Mesenchymal stem cell (in vitro differentiated cells and primary cell): ENCODE measurements at regions not wholly inside any gene's neighbourhood (a gene's known extent, or its start where the extent isn't known, plus 50 kb on each side); places are given as distances from the start of the nearest gene placed in this dataset.

Experiments used
- DNase-seq: peaks from one replicate; pipeline ENCODE4 v3.0.0-alpha.2; 2013
- H2AFZ ChIP-seq: one replicate; pipeline ENCODE4 v1.6.1; 2013; ENCODE audit warnings: low read depth, mild to moderate bottlenecking, control low read depth, inconsistent platforms, low read length, moderate library complexity
- H2AK5ac ChIP-seq: 2 replicates; pipeline ENCODE4 v1.6.1; 2013; ENCODE audit warnings: low read length, moderate library complexity, mild to moderate bottlenecking, inconsistent platforms; ENCODE audit not compliant: severe bottlenecking
- H2BK120ac ChIP-seq: one replicate; pipeline ENCODE4 v1.6.1; 2013; ENCODE audit warnings: low read depth, mild to moderate bottlenecking, inconsistent platforms, low read length, moderate library complexity
- H2BK12ac ChIP-seq, 2 experiments: one replicate each; pipeline ENCODE4 v1.6.1; 2013; ENCODE audit warnings: inconsistent platforms in 2 of 2, low read length in 2 of 2, mild to moderate bottlenecking in 2 of 2, moderate library complexity in 2 of 2, control low read depth in 1 of 2
- H2BK15ac ChIP-seq: one replicate; pipeline ENCODE4 v1.6.1; 2013; ENCODE audit warnings: mild to moderate bottlenecking, low read depth, inconsistent platforms; ENCODE audit not compliant: poor library complexity, severe bottlenecking
- H2BK5ac ChIP-seq: 2 replicates; pipeline ENCODE4 v1.6.1; 2013; ENCODE audit warnings: low read depth, mild to moderate bottlenecking, low read length, control low read depth, inconsistent platforms; ENCODE audit not compliant: poor library complexity, severe bottlenecking
- H3K14ac ChIP-seq, 2 experiments: one replicate each; pipeline ENCODE4 v1.6.1; 2013; ENCODE audit warnings: inconsistent platforms in 2 of 2, low read length in 2 of 2, control low read depth in 1 of 2, mild to moderate bottlenecking in 1 of 2, moderate library complexity in 1 of 2
- H3K18ac ChIP-seq, 2 experiments: one replicate each; pipeline ENCODE4 v1.6.1; 2013; ENCODE audit warnings: inconsistent platforms in 2 of 2, low read length in 2 of 2, control low read depth in 1 of 2, low read depth in 1 of 2, mild to moderate bottlenecking in 1 of 2
- H3K23ac ChIP-seq, 2 experiments: one replicate each; pipeline ENCODE4 v1.6.1; 2013; ENCODE audit warnings: inconsistent platforms in 2 of 2, low read length in 2 of 2, mild to moderate bottlenecking in 2 of 2, moderate library complexity in 2 of 2, control low read depth in 1 of 2
- H3K27ac ChIP-seq: 2 replicates; pipeline ENCODE4 v1.5.1; 2013; ENCODE audit warnings: mild to moderate bottlenecking, moderate library complexity, low read length, control low read depth, inconsistent platforms; ENCODE audit not compliant: poor library complexity, severe bottlenecking
- H3K27me3 ChIP-seq, 2 experiments: 2 replicates each; pipeline versions ENCODE4 v1.6.1 to v1.7.0; 2013; ENCODE audit warnings: low read length in 2 of 2, mild to moderate bottlenecking in 2 of 2, moderate library complexity in 2 of 2, control low read depth in 1 of 2, inconsistent platforms in 1 of 2; ENCODE audit not compliant: control insufficient read depth in 1 of 2, insufficient read depth in 1 of 2
- H3K36me3 ChIP-seq, 2 experiments: 2 replicates each; pipeline versions ENCODE4 v1.6.1 to v1.7.0; 2013; ENCODE audit warnings: low read length in 2 of 2, control low read depth in 1 of 2, inconsistent platforms in 1 of 2, low read depth in 1 of 2, mild to moderate bottlenecking in 1 of 2; ENCODE audit not compliant: insufficient read depth in 2 of 2, control insufficient read depth in 1 of 2
- H3K4ac ChIP-seq, 2 experiments: one replicate each; pipeline ENCODE4 v1.6.1; 2013; ENCODE audit warnings: inconsistent platforms in 2 of 2, low read length in 2 of 2, mild to moderate bottlenecking in 2 of 2, moderate library complexity in 2 of 2, control low read depth in 1 of 2, low read depth in 1 of 2
- H3K4me1 ChIP-seq: 2 replicates; pipeline ENCODE4 v1.6.1; 2013; ENCODE audit warnings: low read depth, low read length, control low read depth; ENCODE audit not compliant: control insufficient read depth, insufficient read depth
- H3K4me2 ChIP-seq: 2 replicates; pipeline ENCODE4 v1.6.1; 2013; ENCODE audit warnings: low read length, mild to moderate bottlenecking, inconsistent platforms; ENCODE audit not compliant: poor library complexity, severe bottlenecking
- H3K4me3 ChIP-seq, 2 experiments: 2 replicates each; pipeline versions ENCODE4 v1.5.1 to v1.7.0; 2013; ENCODE audit warnings: low read length in 2 of 2, mild to moderate bottlenecking in 2 of 2, control low read depth in 1 of 2, low read depth in 1 of 2; ENCODE audit not compliant: insufficient read depth in 1 of 2
- H3K79me1 ChIP-seq: replicated peaks from 2 replicates; pipeline ENCODE4 v1.6.1; 2013; ENCODE audit warnings: mild to moderate bottlenecking, control low read depth, low read length, inconsistent platforms; ENCODE audit not compliant: poor library complexity, severe bottlenecking
- H3K9ac ChIP-seq: 2 replicates; pipeline ENCODE4 v1.7.0; 2013; ENCODE audit warnings: mild to moderate bottlenecking, low read length, moderate library complexity
- H3K9me3 ChIP-seq: 2 replicates; pipeline ENCODE4 v1.7.0; 2013; ENCODE audit warnings: mild to moderate bottlenecking, low read length; ENCODE audit not compliant: control insufficient read depth
- H4K8ac ChIP-seq: one replicate; pipeline ENCODE4 v1.6.1; 2013; ENCODE audit warnings: inconsistent platforms, mild to moderate bottlenecking, low read length, moderate library complexity
- H4K91ac ChIP-seq: one replicate; pipeline ENCODE4 v1.6.1; 2013; ENCODE audit warnings: mild to moderate bottlenecking, low read length, inconsistent platforms
- WGBS: methylation state at CpG from one replicate; pipeline ENCODE4 v1.1.7; 2013; ENCODE audit warnings: mixed read lengths; 5-methylcytosine and 5-hydroxymethylcytosine counted together

GRCh38 chr18:76234676-76235060 is 260.4 kb downstream of the ZNF516 start:
- H2BK5ac ChIP-seq, result no peak overlapping the region
- no peak overlapping the region for H3K4me2 ChIP-seq
- no peak overlapping the region for H2BK120ac ChIP-seq
- no peak overlapping the region for H3K9ac ChIP-seq
- no peak overlapping the region for H3K14ac ChIP-seq
- H3K4me1 ChIP-seq, result peaks cover 2% of the 10 kb centered on the region
- no peak overlapping the region for H4K8ac ChIP-seq
- no peak overlapping the region for H2AFZ ChIP-seq
- peaks cover 18% of the 10 kb centered on the region for H3K9me3 ChIP-seq
- H3K23ac ChIP-seq, result no peak overlapping the region
- H2BK15ac ChIP-seq, result no peak overlapping the region
- no peak overlapping the region for H2AK5ac ChIP-seq
- H3K79me1 ChIP-seq, result no peaks in the 10 kb centered on the region
- peak overlapping the region in 1 of 2 experiments; percentile 68 for H3K4me3 ChIP-seq
- no peak overlapping the region for H2BK12ac ChIP-seq
- H3K4ac ChIP-seq, result no peak overlapping the region
- no peak overlapping the region for H3K18ac ChIP-seq
- WGBS, result 82% methylated on average over 12 of the region's 12 CpGs
- H3K27ac ChIP-seq, result no peak overlapping the region
- H3K27me3 ChIP-seq, result peaks cover 0 to 7% of the 10 kb centered on the region in 2 experiments
- no peaks in the 10 kb centered on the region for H3K36me3 ChIP-seq
- H4K91ac ChIP-seq, result no peak overlapping the region
- no peak for DNase-seq

GRCh38 chr18:76233876-76234675 is 261.0 kb downstream of the ZNF516 start:
- H3K27ac ChIP-seq, result no peak overlapping the region
- H3K79me1 ChIP-seq, result no peaks in the 10 kb centered on the region
- no peak overlapping the region for H4K8ac ChIP-seq
- H3K9me3 ChIP-seq, result peaks cover 15% of the 10 kb centered on the region
- H4K91ac ChIP-seq, result no peak overlapping the region
- H3K36me3 ChIP-seq, result no peaks in the 10 kb centered on the region
- H3K18ac ChIP-seq, result no peak overlapping the region
- no peak overlapping the region for H3K14ac ChIP-seq
- no peak overlapping the region for H3K4me2 ChIP-seq
- H3K4me1 ChIP-seq, result peaks cover 2% of the 10 kb centered on the region
- no peak overlapping the region for H2AFZ ChIP-seq
- H2BK120ac ChIP-seq, result no peak overlapping the region
- H2BK5ac ChIP-seq, result no peak overlapping the region
- no peak overlapping the region for H2BK15ac ChIP-seq
- H2AK5ac ChIP-seq, result no peak overlapping the region
- no peak overlapping the region for H3K9ac ChIP-seq
- H3K4ac ChIP-seq, result no peak overlapping the region
- peaks cover 0 to 7% of the 10 kb centered on the region in 2 experiments for H3K27me3 ChIP-seq
- no peak overlapping the region for H2BK12ac ChIP-seq
- H3K23ac ChIP-seq, result no peak overlapping the region
- H3K4me3 ChIP-seq, result peak overlapping the region in 1 of 2 experiments; percentile 68
- 38% methylated on average over 4 of the region's 5 CpGs for whole genome bisulfite sequencing
- DNase-seq, result no peak

GRCh38 chr18:76233406-76233805 is 261.6 kb downstream of the ZNF516 start:
- H2BK5ac ChIP-seq, result no peak overlapping the region
- no peak overlapping the region for H3K18ac ChIP-seq
- 60% methylated on average over 1 of the region's 1 CpG for WGBS
- H3K27ac ChIP-seq, result no peak overlapping the region
- no peak overlapping the region for H2BK12ac ChIP-seq
- H2AK5ac ChIP-seq, result no peak overlapping the region
- H3K9ac ChIP-seq, result no peak overlapping the region
- no peak overlapping the region for H3K4me2 ChIP-seq
- H3K9me3 ChIP-seq, result peaks cover 13% of the 10 kb centered on the region
- H3K4me1 ChIP-seq, result peaks cover 2% of the 10 kb centered on the region
- H3K27me3 ChIP-seq, result peaks cover 0 to 7% of the 10 kb centered on the region in 2 experiments
- H2AFZ ChIP-seq, result no peak overlapping the region
- H3K4ac ChIP-seq, result no peak overlapping the region
- H2BK120ac ChIP-seq, result no peak overlapping the region
- H3K14ac ChIP-seq, result no peak overlapping the region
- no peak overlapping the region for H4K91ac ChIP-seq
- H4K8ac ChIP-seq, result no peak overlapping the region
- no peaks in the 10 kb centered on the region for H3K79me1 ChIP-seq
- H3K36me3 ChIP-seq, result no peaks in the 10 kb centered on the region
- H2BK15ac ChIP-seq, result no peak overlapping the region
- no peak overlapping the region for H3K4me3 ChIP-seq
- DNase-seq, result no peak
- H3K23ac ChIP-seq, result no peak overlapping the region

- Histone ChIP-seq H2BK12ac (no peak overlapping the region), H3K9me3 (peaks cover 9% of the 10 kb centered on the region), H3K9ac (no peak overlapping the region), H3K23ac (no peak overlapping the region), H3K79me1 (no peaks in the 10 kb centered on the region), H3K14ac (no peak overlapping the region), H3K4me1 (peaks cover 2% of the 10 kb centered on the region), H2BK120ac (no peak overlapping the region), H3K27me3 (peaks cover 0 to 7% of the 10 kb centered on the region in 2 experiments), H2AK5ac (no peak overlapping the region), H3K36me3 (no peaks in the 10 kb centered on the region), H3K4ac (no peak overlapping the region), H3K4me3 (no peak overlapping the region), H3K18ac (no peak overlapping the region), H3K4me2 (no peak overlapping the region), H2AFZ (no peak overlapping the region), H4K8ac (no peak overlapping the region), H2BK15ac (no peak overlapping the region), H2BK5ac (no peak overlapping the region), H4K91ac (no peak overlapping the region), H3K27ac (no peak overlapping the region)
- DNase-seq, result no peak
- 61% methylated on average over 3 of the region's 3 CpGs for WGBS
These were observed 262.3 kb downstream of the ZNF516 start for GRCh38 chr18:76232779-76233178.
